Stomach (tissue), 8 donors: ENCODE measurements at regions not wholly inside any gene's neighbourhood (a gene's known extent, or its start where the extent isn't known, plus 50 kb on each side); places are given as distances from the start of the nearest gene placed in this dataset.

ENCODE experiments used
- DNase-seq, 2 donors: peaks; one replicate each; pipeline versions ENCODE4 v3.0.0 to v3.0.0-alpha.2; 2013 to 2019
- H3K27ac ChIP-seq, 5 donors: fragments of 200-600 bp in 4 of 5; sonication (generic) in 4 of 5; one replicate each; pipeline ENCODE4 v1.5.1; 2013 to 2019; ENCODE audit warnings: mild to moderate bottlenecking in 1 of 5, moderate library complexity in 1 of 5
- H3K27me3 ChIP-seq, 3 donors: fragments of 200-600 bp; sonication (generic); one replicate each; pipeline ENCODE4 v1.5.1; 2017 to 2019; ENCODE audit warnings: mixed run types in 1 of 3
- H3K36me3 ChIP-seq, 4 donors: fragments of 200-600 bp; sonication (generic); 1 replicate in 3 of 4; 2 replicates in 1 of 4; pipeline ENCODE4 v1.5.1; 2016 to 2019
- H3K4me1 ChIP-seq, 4 donors: fragments of 200-600 bp; sonication (generic); one replicate each; pipeline ENCODE4 v1.5.1; 2016 to 2019
- H3K4me3 ChIP-seq, 4 donors: fragments of 200-600 bp; sonication (generic) in 3 of 4; one replicate each; pipeline ENCODE4 v1.5.1; 2016 to 2019; ENCODE audit warnings: mild to moderate bottlenecking in 1 of 4
- H3K9me3 ChIP-seq, 4 donors: fragments of 200-600 bp; sonication (generic); one replicate each; pipeline ENCODE4 v1.5.1; 2016 to 2019
- CTCF ChIP-seq, 7 experiments: fragments of 450-650 bp in 4 of 7; fragments of 200-600 bp in 3 of 7; sonication (generic) in 3 of 7; IDR thresholded peaks; one replicate each; pipeline ENCODE4 v1.5.1; 2016 to 2019; ENCODE audit warnings: antibody characterized with exemption in 7 of 7, control low read depth in 2 of 7, mild to moderate bottlenecking in 1 of 7
- EP300 ChIP-seq: sonication (generic); formaldehyde crosslinking; IDR thresholded peaks from one replicate; pipeline ENCODE4 v1.6.1; 2017; ENCODE audit warnings: antibody characterized with exemption
- POLR2A ChIP-seq, 4 donors: fragments of 450-650 bp; IDR thresholded peaks; one replicate each; pipeline ENCODE4 v1.6.1; 2016; ENCODE audit warnings: antibody characterized with exemption in 4 of 4, control low read depth in 2 of 4, mild to moderate bottlenecking in 1 of 4, moderate library complexity in 1 of 4
- POLR2AphosphoS5 ChIP-seq, 3 donors: sonication (generic); formaldehyde crosslinking; IDR thresholded peaks; one replicate each; pipeline ENCODE4 v1.6.1; 2016; ENCODE audit warnings: antibody characterized with exemption in 3 of 3
- WGBS, 5 donors: extraction: QIAGEN DNeasy Blood & Tissue Kit in 3 of 5; methylation state at CpG; one replicate each; pipeline versions ENCODE4 v1.1.5 to v1.1.7; 2013 to 2018; 5-methylcytosine and 5-hydroxymethylcytosine counted together
- intact Hi-C: fragments of 100-400 bp; cut with DNase I; formaldehyde crosslinking; loops from one replicate; pipeline ENCODE4 v1.15.1; 2023; ENCODE audit warnings: low total_unique reads
- donor health status: healthy with polysubstance abuse.
- donor health status: Bipolar disorder and iron deficiency.
- donor health status: healthy.

DNA sequence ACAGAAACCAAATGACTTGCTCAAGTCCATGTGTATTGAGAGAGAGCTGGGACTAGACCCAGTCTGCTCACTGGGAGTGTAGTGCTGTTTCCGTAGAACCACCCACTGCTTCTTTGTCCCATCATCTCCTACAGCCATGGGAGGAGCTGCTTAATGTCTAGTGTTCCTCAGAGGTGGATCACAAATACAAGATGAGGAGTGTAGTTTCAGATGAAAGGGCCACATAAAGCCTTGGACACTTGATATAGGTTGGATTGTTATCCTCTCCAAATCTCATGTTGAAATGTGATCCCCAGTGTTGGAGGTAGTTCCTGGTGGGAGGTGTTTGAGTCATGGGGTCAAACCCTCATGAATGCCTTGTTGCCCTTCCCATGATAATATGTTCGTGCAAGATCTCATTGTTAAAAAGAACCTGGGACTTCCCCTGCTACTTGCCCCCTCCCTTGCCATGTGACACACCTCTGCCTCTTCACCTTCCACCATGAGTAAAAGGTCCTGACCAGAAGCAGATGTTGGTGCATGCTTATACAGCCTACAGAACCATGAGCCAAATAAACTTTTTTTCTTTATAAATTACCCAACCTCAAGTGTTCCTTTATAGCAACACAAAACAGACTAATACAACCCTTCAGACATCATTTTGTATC lies 127.5 kb upstream of the DNAH14 start:
- TF ChIP-seq POLR2A (IDR thresholded peaks at IDR 0.05), result no peak
- TF ChIP-seq CTCF (IDR thresholded peaks at IDR 0.05), result no peak
- intact Hi-C loops, result no loop called here
- no peaks in the 10 kb centered on the region for H3K9me3 ChIP-seq
- H3K36me3 ChIP-seq, result no peaks in the 10 kb centered on the region
- DNase-seq, result no peak
- no peak overlapping the region for H3K27ac ChIP-seq
- H3K27me3 ChIP-seq, result no peaks in the 10 kb centered on the region
- WGBS, 5 donors, result 47 to 65% (median 58%) methylated on average over 2 of the region's 2 CpGs
- no peak overlapping the region for H3K4me3 ChIP-seq
- no peaks in the 10 kb centered on the region for H3K4me1 ChIP-seq

- Histone ChIP-seq H3K4me3 (no peak overlapping the region), H3K27me3 (no peaks in the 10 kb centered on the region), H3K9me3 (no peaks in the 10 kb centered on the region), H3K4me1 (no peaks in the 10 kb centered on the region), H3K27ac (no peak overlapping the region), H3K36me3 (no peaks in the 10 kb centered on the region)
- no peak for TF ChIP-seq EP300
- TF ChIP-seq POLR2AphosphoS5 (IDR thresholded peaks at IDR 0.05), result no peak
- no peak for TF ChIP-seq POLR2A (IDR thresholded peaks at IDR 0.05)
- TF ChIP-seq CTCF (IDR thresholded peaks at IDR 0.05), result no peak
- intact Hi-C loops, result no loop called here
- DNase-seq, result no peak
- 71 to 95% (median 91%) methylated on average over 3 of the region's 3 CpGs for WGBS, 5 donors
Measured at GRCh38 chr1:224802617-224803016, 126.9 kb upstream of the DNAH14 start.

DNA sequence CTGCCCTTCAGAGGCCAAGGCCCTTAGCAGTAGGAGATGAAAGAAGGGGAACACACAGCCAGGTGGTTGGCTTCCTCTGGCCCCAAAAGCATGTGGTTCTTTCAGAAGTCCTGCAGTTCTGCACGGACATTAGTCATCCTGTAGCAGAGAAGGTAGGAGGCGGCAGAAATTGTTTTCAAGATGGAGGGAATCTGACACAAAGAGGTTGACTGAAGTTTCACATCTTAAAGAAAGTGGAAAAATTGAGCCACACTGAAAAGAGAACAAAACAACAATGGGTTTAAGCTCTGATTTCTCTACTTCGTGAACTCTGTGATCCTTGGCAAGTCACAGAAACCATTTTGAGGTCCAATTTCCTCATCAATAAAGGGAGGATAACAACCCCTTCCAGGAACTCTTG lies 125.3 kb upstream of the DNAH14 start:
- Histone ChIP-seq H3K4me3 (no peak overlapping the region), H3K36me3 (no peaks in the 10 kb centered on the region), H3K9me3 (peaks cover 0 to 4% (median 0%) of the 10 kb centered on the region in 4 donors), H3K27me3 (no peaks in the 10 kb centered on the region), H3K27ac (no peak overlapping the region), H3K4me1 (no peaks in the 10 kb centered on the region)
- no peak for DNase-seq
- TF ChIP-seq CTCF (IDR thresholded peaks at IDR 0.05) (no peak), POLR2A (IDR thresholded peaks at IDR 0.05) (no peak), POLR2AphosphoS5 (IDR thresholded peaks at IDR 0.05) (no peak)
- intact Hi-C loops, result no loop called here
- WGBS, 5 donors, result 69 to 80% (median 78%) methylated on average over 3 of the region's 3 CpGs

GRCh38 chr1:224805889-224806288 lies 123.6 kb upstream of the DNAH14 start:
- no peaks in the 10 kb centered on the region for H3K36me3 ChIP-seq
- no peaks in the 10 kb centered on the region for H3K4me1 ChIP-seq
- no peak for DNase-seq
- WGBS, 5 donors, result 76 to 95% (median 83%) methylated on average over 2 of the region's 2 CpGs
- TF ChIP-seq EP300 (no peak), POLR2A (IDR thresholded peaks at IDR 0.05) (no peak), CTCF (IDR thresholded peaks at IDR 0.05) (no peak), POLR2AphosphoS5 (IDR thresholded peaks at IDR 0.05) (no peak)
- H3K9me3 ChIP-seq, result peaks cover 0 to 4% (median 0%) of the 10 kb centered on the region in 4 donors
- no peak overlapping the region for H3K27ac ChIP-seq
- no peak overlapping the region for H3K4me3 ChIP-seq
- no peaks in the 10 kb centered on the region for H3K27me3 ChIP-seq
- intact Hi-C loops, result no loop called here
